ENCODE measurements at regions not wholly inside any gene's neighbourhood (a gene's known extent, or its start where the extent isn't known, plus 50 kb on each side); places are given as distances from the start of the nearest gene placed in this dataset.

DNA sequence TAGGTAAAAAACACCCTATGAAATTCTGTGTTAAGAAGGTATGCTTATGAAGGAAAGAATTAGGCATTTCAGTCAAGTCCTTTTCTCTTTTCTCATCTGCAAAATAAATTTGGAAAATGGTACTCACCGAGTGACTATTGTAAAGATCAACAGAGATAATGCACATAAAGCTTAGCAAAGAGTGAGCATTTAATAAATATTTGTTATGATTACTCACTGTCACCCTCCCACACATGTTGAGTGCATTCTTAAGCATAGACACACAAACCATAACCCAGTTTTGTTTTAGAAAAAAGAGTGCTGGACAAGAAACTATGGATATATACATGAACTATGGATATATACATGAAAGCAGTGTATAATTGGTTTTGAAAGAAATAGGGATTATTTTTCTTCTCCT lies 54.7 kb upstream of the PRLR start:
- TF ChIP-seq, protein P1, sequence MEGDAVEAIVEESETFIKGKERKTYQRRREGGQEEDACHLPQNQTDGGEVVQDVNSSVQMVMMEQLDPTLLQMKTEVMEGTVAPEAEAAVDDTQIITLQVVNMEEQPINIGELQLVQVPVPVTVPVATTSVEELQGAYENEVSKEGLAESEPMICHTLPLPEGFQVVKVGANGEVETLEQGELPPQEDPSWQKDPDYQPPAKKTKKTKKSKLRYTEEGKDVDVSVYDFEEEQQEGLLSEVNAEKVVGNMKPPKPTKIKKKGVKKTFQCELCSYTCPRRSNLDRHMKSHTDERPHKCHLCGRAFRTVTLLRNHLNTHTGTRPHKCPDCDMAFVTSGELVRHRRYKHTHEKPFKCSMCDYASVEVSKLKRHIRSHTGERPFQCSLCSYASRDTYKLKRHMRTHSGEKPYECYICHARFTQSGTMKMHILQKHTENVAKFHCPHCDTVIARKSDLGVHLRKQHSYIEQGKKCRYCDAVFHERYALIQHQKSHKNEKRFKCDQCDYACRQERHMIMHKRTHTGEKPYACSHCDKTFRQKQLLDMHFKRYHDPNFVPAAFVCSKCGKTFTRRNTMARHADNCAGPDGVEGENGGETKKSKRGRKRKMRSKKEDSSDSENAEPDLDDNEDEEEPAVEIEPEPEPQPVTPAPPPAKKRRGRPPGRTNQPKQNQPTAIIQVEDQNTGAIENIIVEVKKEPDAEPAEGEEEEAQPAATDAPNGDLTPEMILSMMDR (IDR thresholded peaks at IDR 0.05; ENCODE audit: low read depth, low read length): no peak
- DNase-seq (ENCODE audit: low read depth in 2 of 2): peak; percentile 1 to 18
- no peak overlapping the region for H3K4me3 ChIP-seq (replicated peaks in 1 of 2; ENCODE audit: low read depth in 2 of 2, low read length in 2 of 2)

DNA sequence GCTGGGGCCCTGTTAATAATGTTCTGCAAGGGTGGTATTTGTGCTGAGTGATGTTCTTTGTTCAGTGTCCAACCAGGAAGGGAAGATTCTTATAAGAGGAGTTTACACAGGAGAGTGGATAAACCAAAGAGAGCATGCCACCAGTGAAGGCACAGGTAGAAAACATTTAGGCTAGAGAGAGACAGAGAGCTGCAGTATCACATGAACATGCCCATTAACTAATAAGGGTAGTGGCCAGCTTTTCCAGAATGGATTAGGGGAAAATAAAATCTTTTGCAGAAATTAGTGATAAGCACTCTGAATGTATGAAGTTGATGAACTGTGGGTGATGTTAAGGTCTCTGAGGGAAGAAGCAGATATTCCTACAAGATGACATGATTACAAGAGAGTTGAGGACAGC lies 54.1 kb upstream of the PRLR start:
- no peak for DNase-seq (ENCODE audit: low read depth in 2 of 2)
- TF ChIP-seq, protein P1 (IDR thresholded peaks at IDR 0.05; ENCODE audit: low read depth, low read length): no peak
- no peak overlapping the region for H3K4me3 ChIP-seq (replicated peaks in 1 of 2; ENCODE audit: low read depth in 2 of 2, low read length in 2 of 2)

DNA sequence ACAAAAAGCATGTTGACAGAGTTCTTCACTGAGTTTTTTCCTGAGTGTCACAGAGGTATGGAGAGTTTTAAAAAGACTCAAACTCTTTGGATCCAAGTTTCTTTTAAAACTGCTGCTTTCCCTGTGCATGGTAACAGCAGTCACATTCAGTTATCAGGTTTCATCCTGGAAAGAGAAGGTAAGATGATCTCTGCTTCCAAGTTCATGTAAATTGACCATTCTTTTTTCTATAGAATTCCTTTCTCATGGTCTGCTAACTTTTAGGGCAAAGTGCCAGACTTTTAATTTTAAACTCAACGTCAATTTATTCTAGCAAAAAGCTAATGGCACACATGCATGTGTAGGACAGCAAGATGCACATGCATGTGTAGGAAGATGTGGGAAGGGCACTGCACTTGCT lies 52.5 kb upstream of the PRLR start:
- TF ChIP-seq, protein P1 (IDR thresholded peaks at IDR 0.05; ENCODE audit: low read depth, low read length): no peak
- no peak overlapping the region for H3K4me3 ChIP-seq (replicated peaks in 1 of 2; ENCODE audit: low read depth in 2 of 2, low read length in 2 of 2)
- DNase-seq (ENCODE audit: low read depth in 2 of 2): no peak

DNA sequence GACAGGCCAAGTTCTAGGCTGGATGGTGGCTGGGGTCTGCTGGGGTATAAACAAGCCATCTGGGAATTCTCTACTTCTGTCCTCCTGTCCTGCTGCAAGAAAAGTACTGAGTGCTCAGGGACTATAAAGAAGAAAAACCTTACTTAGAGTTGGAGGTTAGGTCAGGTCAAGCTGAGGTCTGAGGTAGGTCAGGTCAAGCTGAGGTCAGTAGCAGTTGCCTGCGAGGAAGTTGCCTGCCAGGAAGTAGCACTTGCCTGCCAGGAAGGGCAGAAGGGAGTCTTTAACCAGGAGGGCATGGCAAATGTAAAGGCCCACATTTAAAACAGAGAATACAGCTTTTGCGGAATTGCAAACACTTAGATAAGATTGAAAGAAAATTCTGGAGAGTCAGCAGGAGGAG lies 51.3 kb upstream of the PRLR start:
- no peak overlapping the region for H3K4me3 ChIP-seq (replicated peaks in 1 of 2; ENCODE audit: low read depth in 2 of 2, low read length in 2 of 2)
- TF ChIP-seq, protein P1 (IDR thresholded peaks at IDR 0.05; ENCODE audit: low read depth, low read length): no peak
- DNase-seq (ENCODE audit: low read depth in 2 of 2): no peak
